ENCODE measurements at regions not wholly inside any gene's neighbourhood (a gene's known extent, or its start where the extent isn't known, plus 50 kb on each side); places are given as distances from the start of the nearest gene placed in this dataset.

- TF ChIP-seq, protein P1, sequence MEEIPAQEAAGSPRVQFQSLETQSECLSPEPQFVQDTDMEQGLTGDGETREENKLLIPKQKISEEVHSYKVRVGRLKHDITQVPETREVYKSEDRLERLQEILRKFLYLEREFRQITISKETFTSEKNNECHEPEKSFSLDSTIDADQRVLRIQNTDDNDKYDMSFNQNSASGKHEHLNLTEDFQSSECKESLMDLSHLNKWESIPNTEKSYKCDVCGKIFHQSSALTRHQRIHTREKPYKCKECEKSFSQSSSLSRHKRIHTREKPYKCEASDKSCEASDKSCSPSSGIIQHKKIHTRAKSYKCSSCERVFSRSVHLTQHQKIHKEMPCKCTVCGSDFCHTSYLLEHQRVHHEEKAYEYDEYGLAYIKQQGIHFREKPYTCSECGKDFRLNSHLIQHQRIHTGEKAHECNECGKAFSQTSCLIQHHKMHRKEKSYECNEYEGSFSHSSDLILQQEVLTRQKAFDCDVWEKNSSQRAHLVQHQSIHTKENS (CRISPR knock-in tag; IDR thresholded peaks at IDR 0.05), result no peak
- no peak for TF ChIP-seq IRF1 (CRISPR knock-in tag; IDR thresholded peaks at IDR 0.05; ENCODE audit: borderline replicate concordance)
- no peak for TF ChIP-seq TEAD2 (tag; IDR thresholded peaks at IDR 0.05)
- no peak for TF ChIP-seq ZC3H11A (IDR thresholded peaks at IDR 0.05; ENCODE audit: low read depth, low read length)
- TF ChIP-seq RUNX1 (IDR thresholded peaks at IDR 0.05; ENCODE audit: low read depth), result no peak
- TF ChIP-seq, protein P2, sequence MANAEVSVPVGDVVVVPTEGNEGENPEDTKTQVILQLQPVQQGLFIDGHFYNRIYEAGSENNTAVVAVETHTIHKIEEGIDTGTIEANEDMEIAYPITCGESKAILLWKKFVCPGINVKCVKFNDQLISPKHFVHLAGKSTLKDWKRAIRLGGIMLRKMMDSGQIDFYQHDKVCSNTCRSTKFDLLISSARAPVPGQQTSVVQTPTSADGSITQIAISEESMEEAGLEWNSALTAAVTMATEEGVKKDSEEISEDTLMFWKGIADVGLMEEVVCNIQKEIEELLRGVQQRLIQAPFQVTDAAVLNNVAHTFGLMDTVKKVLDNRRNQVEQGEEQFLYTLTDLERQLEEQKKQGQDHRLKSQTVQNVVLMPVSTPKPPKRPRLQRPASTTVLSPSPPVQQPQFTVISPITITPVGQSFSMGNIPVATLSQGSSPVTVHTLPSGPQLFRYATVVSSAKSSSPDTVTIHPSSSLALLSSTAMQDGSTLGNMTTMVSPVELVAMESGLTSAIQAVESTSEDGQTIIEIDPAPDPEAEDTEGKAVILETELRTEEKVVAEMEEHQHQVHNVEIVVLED (CRISPR knock-in tag; IDR thresholded peaks at IDR 0.05), result no peak
- no peak for TF ChIP-seq PTTG1 (tag; IDR thresholded peaks at IDR 0.05; ENCODE audit: low read depth)
Measured at GRCh38 chr11:70525466-70525865, 127.1 kb downstream of the CTTN start (continued).

All from K562 (cell line).